ENCODE measurements at regions not wholly inside any gene's neighbourhood (a gene's known extent, or its start where the extent isn't known, plus 50 kb on each side); places are given as distances from the start of the nearest gene placed in this dataset.

GRCh38 chr15:87591582-87591981, 665.0 kb downstream of the NTRK3 start:
- no peak overlapping the region for H3K27ac ChIP-seq
- TF ChIP-seq CTCF (IDR thresholded peaks at IDR 0.05) (no peak), ZFX (IDR thresholded peaks at IDR 0.05; ENCODE audit: borderline replicate concordance) (no peak)

GRCh38 chr15:87591042-87591441, 665.5 kb downstream of the NTRK3 start:
- TF ChIP-seq CTCF (IDR thresholded peaks at IDR 0.05) (no peak), ZFX (IDR thresholded peaks at IDR 0.05; ENCODE audit: borderline replicate concordance) (no peak)
- no peak overlapping the region for H3K27ac ChIP-seq

- TF ChIP-seq CTCF (IDR thresholded peaks at IDR 0.05): no peak
- no peak for TF ChIP-seq ZFX (IDR thresholded peaks at IDR 0.05; ENCODE audit: borderline replicate concordance)
- no peak overlapping the region for H3K27ac ChIP-seq
Measured at GRCh38 chr15:87589134-87589533, 667.4 kb downstream of the NTRK3 start.

- TF ChIP-seq ZFX (IDR thresholded peaks at IDR 0.05; ENCODE audit: borderline replicate concordance) (no peak), CTCF (IDR thresholded peaks at IDR 0.05) (no peak)
Measured at GRCh38 chr15:87582169-87582568, 674.4 kb downstream of the NTRK3 start.

GRCh38 chr15:87579537-87579936, 677.0 kb downstream of the NTRK3 start:
- no peak overlapping the region for H3K27ac ChIP-seq
- no peak for TF ChIP-seq ZFX (IDR thresholded peaks at IDR 0.05; ENCODE audit: borderline replicate concordance)
- TF ChIP-seq CTCF (IDR thresholded peaks at IDR 0.05): no peak

More at GRCh38 chr15:87582169-87582568, 674.4 kb downstream of the NTRK3 start:
- no peak overlapping the region for H3K27ac ChIP-seq

GRCh38 chr15:87578776-87579175, 677.8 kb downstream of the NTRK3 start:
- no peak overlapping the region for H3K27ac ChIP-seq
- no peak for TF ChIP-seq ZFX (IDR thresholded peaks at IDR 0.05; ENCODE audit: borderline replicate concordance)
- TF ChIP-seq CTCF (IDR thresholded peaks at IDR 0.05): no peak

GRCh38 chr15:87577336-87577735, 679.2 kb downstream of the NTRK3 start:
- no peak overlapping the region for H3K27ac ChIP-seq

More at GRCh38 chr15:87577336-87577735, 679.2 kb downstream of the NTRK3 start:
- TF ChIP-seq CTCF (IDR thresholded peaks at IDR 0.05) (no peak), ZFX (IDR thresholded peaks at IDR 0.05; ENCODE audit: borderline replicate concordance) (no peak)

Measured in 22Rv1 (cell line).